Transverse colon (tissue), 4 donors: ENCODE measurements at regions not wholly inside any gene's neighbourhood (a gene's known extent, or its start where the extent isn't known, plus 50 kb on each side); places are given as distances from the start of the nearest gene placed in this dataset.

Experiments
- POLR2AphosphoS5 ChIP-seq, 3 donors: sonication (generic); formaldehyde crosslinking; IDR thresholded peaks; one replicate each; pipeline ENCODE4 v1.6.1; 2016; ENCODE audit warnings: antibody characterized with exemption in 3 of 3
- TF ChIP-seq, protein P1 (sequence below), 5 experiments: fragments of 200-600 bp in 3 of 5; fragments of 450-650 bp in 2 of 5; sonication (generic) in 3 of 5; IDR thresholded peaks; 1 replicate in 2 of 5; 2 replicates in 3 of 5; pipeline ENCODE4 v1.5.1; 2016 to 2017; ENCODE audit warnings: antibody characterized with exemption in 5 of 5, inconsistent platforms in 3 of 5, mild to moderate bottlenecking in 2 of 5, moderate library complexity in 1 of 5

- TF ChIP-seq, protein P1, sequence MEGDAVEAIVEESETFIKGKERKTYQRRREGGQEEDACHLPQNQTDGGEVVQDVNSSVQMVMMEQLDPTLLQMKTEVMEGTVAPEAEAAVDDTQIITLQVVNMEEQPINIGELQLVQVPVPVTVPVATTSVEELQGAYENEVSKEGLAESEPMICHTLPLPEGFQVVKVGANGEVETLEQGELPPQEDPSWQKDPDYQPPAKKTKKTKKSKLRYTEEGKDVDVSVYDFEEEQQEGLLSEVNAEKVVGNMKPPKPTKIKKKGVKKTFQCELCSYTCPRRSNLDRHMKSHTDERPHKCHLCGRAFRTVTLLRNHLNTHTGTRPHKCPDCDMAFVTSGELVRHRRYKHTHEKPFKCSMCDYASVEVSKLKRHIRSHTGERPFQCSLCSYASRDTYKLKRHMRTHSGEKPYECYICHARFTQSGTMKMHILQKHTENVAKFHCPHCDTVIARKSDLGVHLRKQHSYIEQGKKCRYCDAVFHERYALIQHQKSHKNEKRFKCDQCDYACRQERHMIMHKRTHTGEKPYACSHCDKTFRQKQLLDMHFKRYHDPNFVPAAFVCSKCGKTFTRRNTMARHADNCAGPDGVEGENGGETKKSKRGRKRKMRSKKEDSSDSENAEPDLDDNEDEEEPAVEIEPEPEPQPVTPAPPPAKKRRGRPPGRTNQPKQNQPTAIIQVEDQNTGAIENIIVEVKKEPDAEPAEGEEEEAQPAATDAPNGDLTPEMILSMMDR (IDR thresholded peaks at IDR 0.05), result no peak
- TF ChIP-seq POLR2AphosphoS5 (IDR thresholded peaks at IDR 0.05), result no peak
Measured at GRCh38 chr20:51125105-51125504, 102.2 kb upstream of the KCNG1 start.
